H9 (cell line): ENCODE measurements at regions not wholly inside any gene's neighbourhood (a gene's known extent, or its start where the extent isn't known, plus 50 kb on each side); places are given as distances from the start of the nearest gene placed in this dataset.

ENCODE experiments used
- DNase-seq: peaks from one replicate; pipeline ENCODE4 v3.0.0-alpha.2; 2017
- H2AFZ ChIP-seq: one replicate; pipeline ENCODE4 v1.6.1; 2013; ENCODE audit warnings: mild to moderate bottlenecking, low read length, control low read depth, moderate library complexity
- H2AK5ac ChIP-seq: 2 replicates; pipeline ENCODE4 v1.6.1; 2013; ENCODE audit warnings: low read length, control low read depth, mixed read lengths; ENCODE audit not compliant: insufficient read length
- H2BK120ac ChIP-seq: one replicate; pipeline ENCODE4 v1.6.1; 2013; ENCODE audit warnings: low read depth, mild to moderate bottlenecking, low read length, control low read depth, inconsistent platforms; ENCODE audit not compliant: poor library complexity, severe bottlenecking
- H2BK12ac ChIP-seq: 2 replicates; pipeline ENCODE4 v1.6.1; 2013; ENCODE audit warnings: low read length, control low read depth, mixed read lengths, low read depth; ENCODE audit not compliant: insufficient read length
- H2BK15ac ChIP-seq: 2 replicates; pipeline ENCODE4 v1.6.1; 2013; ENCODE audit warnings: low read depth, low read length, control low read depth
- H2BK20ac ChIP-seq: one replicate; pipeline ENCODE4 v1.6.1; 2013; ENCODE audit warnings: low read depth, mild to moderate bottlenecking, low read length, control low read depth, inconsistent platforms; ENCODE audit not compliant: poor library complexity, severe bottlenecking
- H2BK5ac ChIP-seq: 2 replicates; pipeline ENCODE4 v1.6.1; 2013; ENCODE audit warnings: low read length, control low read depth, mixed read lengths; ENCODE audit not compliant: insufficient read length
- H3K14ac ChIP-seq: 2 replicates; pipeline ENCODE4 v1.6.1; 2013; ENCODE audit warnings: low read length, control low read depth; ENCODE audit not compliant: insufficient read depth
- H3K18ac ChIP-seq: 2 replicates; pipeline ENCODE4 v1.6.1; 2013; ENCODE audit warnings: low read depth, mild to moderate bottlenecking, mixed read lengths, low read length, control low read depth; ENCODE audit not compliant: insufficient read length
- H3K23ac ChIP-seq: 2 replicates; pipeline ENCODE4 v1.6.1; 2013; ENCODE audit warnings: low read length, control low read depth, mixed read lengths, low read depth; ENCODE audit not compliant: insufficient read length
- H3K23me2 ChIP-seq: 2 replicates; pipeline ENCODE4 v1.6.1; 2013; ENCODE audit warnings: low read depth, mild to moderate bottlenecking, mixed read lengths, low read length, control low read depth; ENCODE audit not compliant: insufficient read length, poor library complexity, severe bottlenecking
- H3K27ac ChIP-seq: 2 replicates; pipeline ENCODE4 v1.5.1; 2013; ENCODE audit warnings: low read length, control low read depth, mixed read lengths, low read depth; ENCODE audit not compliant: insufficient read length
- H3K27me3 ChIP-seq: 2 replicates; pipeline ENCODE4 v1.6.1; 2013; ENCODE audit warnings: low read length, control low read depth, inconsistent platforms; ENCODE audit not compliant: insufficient read depth
- H3K4ac ChIP-seq: 2 replicates; pipeline ENCODE4 v1.6.1; 2013; ENCODE audit warnings: low read depth, mild to moderate bottlenecking, control low read depth, inconsistent platforms, low read length, moderate library complexity
- H3K4me1 ChIP-seq: 2 replicates; pipeline ENCODE4 v1.6.1; 2013; ENCODE audit warnings: low read length, control low read depth, inconsistent platforms; ENCODE audit not compliant: insufficient read depth
- H3K4me2 ChIP-seq: 2 replicates; pipeline ENCODE4 v1.6.1; 2013; ENCODE audit warnings: low read length, control low read depth, mixed read lengths; ENCODE audit not compliant: insufficient read length, insufficient read depth
- H3K56ac ChIP-seq: 2 replicates; pipeline ENCODE4 v1.6.1; 2013; ENCODE audit warnings: low read depth, mild to moderate bottlenecking, mixed read lengths, low read length, control low read depth; ENCODE audit not compliant: insufficient read length
- H3K79me1 ChIP-seq: 2 replicates; pipeline ENCODE4 v1.6.1; 2013; ENCODE audit warnings: low read depth, mild to moderate bottlenecking, moderate library complexity, low read length, control low read depth, inconsistent platforms; ENCODE audit not compliant: insufficient read depth, poor library complexity, severe bottlenecking
- H3K79me2 ChIP-seq: 2 replicates; pipeline ENCODE4 v1.6.1; 2013; ENCODE audit warnings: low read length, control low read depth, inconsistent platforms; ENCODE audit not compliant: insufficient read depth
- H3K9ac ChIP-seq: 2 replicates; pipeline ENCODE4 v1.6.1; 2013; ENCODE audit warnings: low read length, control low read depth, mixed read lengths; ENCODE audit not compliant: insufficient read length; ENCODE audit errors: extremely low read depth
- H3K9me3 ChIP-seq: one replicate; pipeline ENCODE4 v1.6.1; 2013; ENCODE audit warnings: low read depth, low read length, inconsistent platforms; ENCODE audit not compliant: control insufficient read depth
- H3T11ph ChIP-seq: one replicate; pipeline ENCODE4 v1.6.1; 2013; ENCODE audit warnings: mild to moderate bottlenecking, low read length, control low read depth, inconsistent platforms
- H4K20me1 ChIP-seq: one replicate; pipeline ENCODE4 v1.6.1; 2013; ENCODE audit not compliant: control insufficient read depth, insufficient read length, insufficient read depth
- H4K5ac ChIP-seq: 2 replicates; pipeline ENCODE4 v1.6.1; 2013; ENCODE audit warnings: low read depth, mild to moderate bottlenecking, mixed read lengths, low read length, control low read depth; ENCODE audit not compliant: insufficient read length
- H4K8ac ChIP-seq: replicated peaks from 2 replicates; pipeline ENCODE4 v1.6.1; 2013; ENCODE audit warnings: low read length, control low read depth, mixed read lengths, low read depth; ENCODE audit not compliant: insufficient read length
- H4K91ac ChIP-seq: 2 replicates; pipeline ENCODE4 v1.6.1; 2013; ENCODE audit warnings: low read depth, mild to moderate bottlenecking, moderate library complexity, mixed read lengths, low read length, control low read depth; ENCODE audit not compliant: insufficient read length
- H3K27ac Mint-ChIP-seq, 3 experiments: 2 replicates in 2 of 3; 3 replicates in 1 of 3; pipeline ENCODE4 v1.8.0; 2020 to 2021; ENCODE audit warnings: mixed read lengths in 3 of 3, mild to moderate bottlenecking in 1 of 3, moderate library complexity in 1 of 3
- H3K27me3 Mint-ChIP-seq: 2 replicates; pipeline ENCODE4 v1.8.0; 2021; ENCODE audit warnings: low read depth, mild to moderate bottlenecking, moderate library complexity, mixed read lengths
- H3K36me3 Mint-ChIP-seq, 3 experiments: 2 replicates in 2 of 3; 3 replicates in 1 of 3; pipeline ENCODE4 v1.8.0; 2020 to 2021; ENCODE audit warnings: low read depth in 3 of 3, mixed read lengths in 3 of 3; ENCODE audit not compliant: insufficient read depth in 1 of 3
- H3K4me1 Mint-ChIP-seq, 2 experiments: 2 replicates each; pipeline ENCODE4 v1.8.0; 2020; ENCODE audit warnings: mixed read lengths in 2 of 2
- H3K4me3 Mint-ChIP-seq, 2 experiments: 2 replicates in 1 of 2; 3 replicates in 1 of 2; pipeline ENCODE4 v1.8.0; 2020 to 2021; ENCODE audit warnings: mild to moderate bottlenecking in 2 of 2, mixed read lengths in 2 of 2, moderate library complexity in 1 of 2
- H3K9me3 Mint-ChIP-seq, 2 experiments: 2 replicates in 1 of 2; 3 replicates in 1 of 2; pipeline ENCODE4 v1.8.0; 2020; ENCODE audit warnings: mild to moderate bottlenecking in 2 of 2, mixed read lengths in 2 of 2, moderate library complexity in 1 of 2
- TF ChIP-seq, protein P1 (sequence below): fragments of 200-600 bp; sonication (generic); conservative IDR thresholded peaks from 3 replicates; pipeline ENCODE4 v1.8.0; 2021; ENCODE audit warnings: antibody characterized with exemption, mild to moderate bottlenecking

DNA sequence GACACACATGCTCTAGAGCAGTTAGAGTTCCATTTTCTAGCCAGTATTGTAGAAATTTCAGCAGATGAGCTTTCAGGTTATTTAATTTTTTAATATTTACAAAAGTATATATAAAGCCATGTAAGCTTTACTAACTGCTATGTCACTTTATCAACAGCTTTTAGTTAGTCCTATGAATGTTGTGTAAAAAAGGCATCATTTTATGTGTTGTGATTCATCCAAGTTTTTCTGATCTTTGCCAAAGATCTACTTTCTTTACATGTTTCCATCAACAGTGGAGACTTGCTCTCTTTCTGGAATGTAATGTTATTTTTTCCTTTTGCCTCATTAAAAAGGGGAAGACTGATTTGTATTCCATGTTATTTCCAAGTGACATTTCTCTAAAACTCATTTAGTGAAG, 125.2 kb upstream of the TFPI start:
- Histone ChIP-seq H4K91ac (no peak overlapping the region), H2BK20ac (no peak overlapping the region), H4K8ac (no peak overlapping the region), H2BK15ac (no peak overlapping the region), H2AFZ (no peak overlapping the region), H3K27me3 (no peaks in the 10 kb centered on the region), H2BK120ac (no peak overlapping the region), H3K4ac (no peak overlapping the region), H3K23ac (no peak overlapping the region), H2BK5ac (no peak overlapping the region), H3K23me2 (no peaks in the 10 kb centered on the region), H3K14ac (no peak overlapping the region), H2AK5ac (no peak overlapping the region), H2BK12ac (no peak overlapping the region), H3K79me1 (no peaks in the 10 kb centered on the region), H4K20me1 (no peaks in the 10 kb centered on the region), H3K4me2 (no peak overlapping the region), H3K56ac (no peak overlapping the region), H3K18ac (no peak overlapping the region), H3K4me1 (peaks cover 3% of the 10 kb centered on the region; the same call in 1 of the 2 replicates), H3K27ac (no peak overlapping the region), H3K9ac (no peak overlapping the region), H3T11ph (no peak overlapping the region), H4K5ac (no peak overlapping the region), H3K9me3 (no peaks in the 10 kb centered on the region), H3K79me2 (peaks cover 5% of the 10 kb centered on the region; the same call in 1 of the 2 replicates)
- no peak for DNase-seq
- peaks cover 11 to 16% (median 13%) of the 10 kb centered on the region in 3 experiments for H3K36me3 Mint-ChIP-seq
- no peak overlapping the region for H3K4me3 Mint-ChIP-seq
- peaks cover 34 to 66% of the 10 kb centered on the region in 2 experiments for H3K4me1 Mint-ChIP-seq
- peaks cover 13% of the 10 kb centered on the region in 2 experiments for H3K9me3 Mint-ChIP-seq
- TF ChIP-seq, protein P1, sequence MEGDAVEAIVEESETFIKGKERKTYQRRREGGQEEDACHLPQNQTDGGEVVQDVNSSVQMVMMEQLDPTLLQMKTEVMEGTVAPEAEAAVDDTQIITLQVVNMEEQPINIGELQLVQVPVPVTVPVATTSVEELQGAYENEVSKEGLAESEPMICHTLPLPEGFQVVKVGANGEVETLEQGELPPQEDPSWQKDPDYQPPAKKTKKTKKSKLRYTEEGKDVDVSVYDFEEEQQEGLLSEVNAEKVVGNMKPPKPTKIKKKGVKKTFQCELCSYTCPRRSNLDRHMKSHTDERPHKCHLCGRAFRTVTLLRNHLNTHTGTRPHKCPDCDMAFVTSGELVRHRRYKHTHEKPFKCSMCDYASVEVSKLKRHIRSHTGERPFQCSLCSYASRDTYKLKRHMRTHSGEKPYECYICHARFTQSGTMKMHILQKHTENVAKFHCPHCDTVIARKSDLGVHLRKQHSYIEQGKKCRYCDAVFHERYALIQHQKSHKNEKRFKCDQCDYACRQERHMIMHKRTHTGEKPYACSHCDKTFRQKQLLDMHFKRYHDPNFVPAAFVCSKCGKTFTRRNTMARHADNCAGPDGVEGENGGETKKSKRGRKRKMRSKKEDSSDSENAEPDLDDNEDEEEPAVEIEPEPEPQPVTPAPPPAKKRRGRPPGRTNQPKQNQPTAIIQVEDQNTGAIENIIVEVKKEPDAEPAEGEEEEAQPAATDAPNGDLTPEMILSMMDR, result no peak
- 0 out of 7 replicates have a peak overlapping the region, but pooled peaks of 1 of the 3 experiments have one; percentile 15 for H3K27ac Mint-ChIP-seq
- no peaks in the 10 kb centered on the region for H3K27me3 Mint-ChIP-seq
